MM.1S (cell line): ENCODE measurements at regions not wholly inside any gene's neighbourhood (a gene's known extent, or its start where the extent isn't known, plus 50 kb on each side); places are given as distances from the start of the nearest gene placed in this dataset.

ENCODE experiments used
- EZH2 ChIP-seq: fragments of 300-600 bp; sonication (generic); optimal IDR thresholded peaks from 2 replicates; pipeline ENCODE3; 2017; ENCODE audit warnings: low read depth, mild to moderate bottlenecking, antibody characterized with exemption, low read length, mixed read lengths
- TF ChIP-seq, protein P1 (sequence below): fragments of 300-600 bp; sonication (generic); IDR thresholded peaks from 2 replicates; pipeline ENCODE4 v1.5.1; 2016; ENCODE audit warnings: antibody characterized with exemption, low read length, mixed read lengths

DNA sequence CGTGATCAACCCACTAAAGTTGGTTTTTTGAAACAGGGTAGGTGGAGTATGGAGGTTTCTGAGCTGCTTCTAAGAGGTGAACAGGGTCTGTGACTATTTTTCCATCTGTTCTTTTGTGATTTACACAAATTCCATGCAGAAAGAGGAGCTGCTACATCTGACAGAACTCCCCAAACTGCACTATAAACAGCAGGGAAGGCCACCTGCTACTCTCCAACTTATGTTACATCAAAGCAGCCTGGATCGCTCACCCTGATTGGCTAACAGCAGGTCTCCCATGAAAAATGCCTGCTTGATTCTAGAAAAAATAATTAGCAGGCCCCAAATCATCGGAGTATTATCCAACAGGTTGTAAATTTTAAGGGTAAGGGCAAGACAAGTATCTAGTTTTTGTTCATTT is 282.9 kb upstream of the FLRT2 start:
- TF ChIP-seq, protein P1, sequence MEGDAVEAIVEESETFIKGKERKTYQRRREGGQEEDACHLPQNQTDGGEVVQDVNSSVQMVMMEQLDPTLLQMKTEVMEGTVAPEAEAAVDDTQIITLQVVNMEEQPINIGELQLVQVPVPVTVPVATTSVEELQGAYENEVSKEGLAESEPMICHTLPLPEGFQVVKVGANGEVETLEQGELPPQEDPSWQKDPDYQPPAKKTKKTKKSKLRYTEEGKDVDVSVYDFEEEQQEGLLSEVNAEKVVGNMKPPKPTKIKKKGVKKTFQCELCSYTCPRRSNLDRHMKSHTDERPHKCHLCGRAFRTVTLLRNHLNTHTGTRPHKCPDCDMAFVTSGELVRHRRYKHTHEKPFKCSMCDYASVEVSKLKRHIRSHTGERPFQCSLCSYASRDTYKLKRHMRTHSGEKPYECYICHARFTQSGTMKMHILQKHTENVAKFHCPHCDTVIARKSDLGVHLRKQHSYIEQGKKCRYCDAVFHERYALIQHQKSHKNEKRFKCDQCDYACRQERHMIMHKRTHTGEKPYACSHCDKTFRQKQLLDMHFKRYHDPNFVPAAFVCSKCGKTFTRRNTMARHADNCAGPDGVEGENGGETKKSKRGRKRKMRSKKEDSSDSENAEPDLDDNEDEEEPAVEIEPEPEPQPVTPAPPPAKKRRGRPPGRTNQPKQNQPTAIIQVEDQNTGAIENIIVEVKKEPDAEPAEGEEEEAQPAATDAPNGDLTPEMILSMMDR: no peak
- no peak for TF ChIP-seq EZH2
